ENCODE measurements at regions not wholly inside any gene's neighbourhood (a gene's known extent, or its start where the extent isn't known, plus 50 kb on each side); places are given as distances from the start of the nearest gene placed in this dataset.
"Not testable (repeated sequence)": the region's sequence is repeated elsewhere in the genome, so short reads cannot be mapped to it uniquely, and the experiment has no call there.

DNA sequence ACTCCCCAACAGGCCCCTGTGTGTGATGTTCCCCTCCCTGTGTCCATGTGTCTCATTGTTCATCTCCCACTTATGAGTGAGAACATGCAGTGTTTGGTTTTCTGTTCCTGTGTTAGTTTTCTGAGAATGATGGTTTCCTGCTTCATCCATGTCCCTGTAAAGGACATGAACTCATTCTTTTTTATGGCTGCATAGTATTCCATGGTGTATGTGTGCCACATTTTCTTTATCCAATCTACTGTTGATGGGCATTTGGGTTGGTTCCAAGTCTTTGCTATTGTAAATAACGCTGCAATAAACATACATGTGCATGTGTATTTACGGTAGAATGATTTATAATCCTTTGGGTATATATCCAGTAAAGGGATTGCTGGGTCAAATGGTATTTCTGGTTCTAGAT lies 72.7 kb upstream of the GNG12 start:
- TF ChIP-seq, protein P1, sequence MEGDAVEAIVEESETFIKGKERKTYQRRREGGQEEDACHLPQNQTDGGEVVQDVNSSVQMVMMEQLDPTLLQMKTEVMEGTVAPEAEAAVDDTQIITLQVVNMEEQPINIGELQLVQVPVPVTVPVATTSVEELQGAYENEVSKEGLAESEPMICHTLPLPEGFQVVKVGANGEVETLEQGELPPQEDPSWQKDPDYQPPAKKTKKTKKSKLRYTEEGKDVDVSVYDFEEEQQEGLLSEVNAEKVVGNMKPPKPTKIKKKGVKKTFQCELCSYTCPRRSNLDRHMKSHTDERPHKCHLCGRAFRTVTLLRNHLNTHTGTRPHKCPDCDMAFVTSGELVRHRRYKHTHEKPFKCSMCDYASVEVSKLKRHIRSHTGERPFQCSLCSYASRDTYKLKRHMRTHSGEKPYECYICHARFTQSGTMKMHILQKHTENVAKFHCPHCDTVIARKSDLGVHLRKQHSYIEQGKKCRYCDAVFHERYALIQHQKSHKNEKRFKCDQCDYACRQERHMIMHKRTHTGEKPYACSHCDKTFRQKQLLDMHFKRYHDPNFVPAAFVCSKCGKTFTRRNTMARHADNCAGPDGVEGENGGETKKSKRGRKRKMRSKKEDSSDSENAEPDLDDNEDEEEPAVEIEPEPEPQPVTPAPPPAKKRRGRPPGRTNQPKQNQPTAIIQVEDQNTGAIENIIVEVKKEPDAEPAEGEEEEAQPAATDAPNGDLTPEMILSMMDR (IDR thresholded peaks at IDR 0.05 in 8 of 11, conservative IDR thresholded peaks at IDR 0.05 in 3 of 11): not testable (repeated sequence)
- TF ChIP-seq POLR2AphosphoS5 (IDR thresholded peaks at IDR 0.05): not testable (repeated sequence)
